ENCODE measurements at regions not wholly inside any gene's neighbourhood (a gene's known extent, or its start where the extent isn't known, plus 50 kb on each side); places are given as distances from the start of the nearest gene placed in this dataset.

GRCh38 chr2:173828189-173829142 lies 136.7 kb downstream of the SP3 start:
- no peaks in the 10 kb centered on the region for H3K27me3 ChIP-seq (ENCODE audit: control insufficient read depth in 3 of 3, insufficient read depth in 3 of 3, low read length in 3 of 3)
- no peak overlapping the region for H3K27ac ChIP-seq (ENCODE audit: low read depth in 1 of 3, low read length in 2 of 3)
- WGBS, 3 donors: 69 to 85% (median 72%) methylated on average over 9 of the region's 9 CpGs
- no peaks in the 10 kb centered on the region for H3K36me3 ChIP-seq (ENCODE audit: control insufficient read depth in 3 of 3, insufficient read depth in 2 of 3, low read depth in 1 of 3, low read length in 3 of 3)
- FAIRE-seq: no peak
- DNase-seq: no peak
- H3K4me3 ChIP-seq (ENCODE audit: low read depth in 1 of 3, low read length in 3 of 3): no peak overlapping the region
- no peaks in the 10 kb centered on the region for H3K9me3 ChIP-seq (ENCODE audit: control insufficient read depth in 2 of 2, insufficient read depth in 1 of 2, low read depth in 1 of 2, low read length in 1 of 2)
- H3K4me1 ChIP-seq (ENCODE audit: control insufficient read depth in 3 of 3, insufficient read depth in 2 of 3, low read depth in 1 of 3, low read length in 2 of 3): no peaks in the 10 kb centered on the region

GRCh38 chr2:173829727-173830126 lies 135.4 kb downstream of the SP3 start:
- Histone ChIP-seq H3K27me3 (ENCODE audit: control insufficient read depth in 3 of 3, insufficient read depth in 3 of 3, low read length in 3 of 3) (no peaks in the 10 kb centered on the region), H3K27ac (ENCODE audit: low read depth in 1 of 3, low read length in 2 of 3) (no peak overlapping the region), H3K9me3 (ENCODE audit: control insufficient read depth in 2 of 2, insufficient read depth in 1 of 2, low read depth in 1 of 2, low read length in 1 of 2) (no peaks in the 10 kb centered on the region), H3K36me3 (ENCODE audit: control insufficient read depth in 3 of 3, insufficient read depth in 2 of 3, low read depth in 1 of 3, low read length in 3 of 3) (no peaks in the 10 kb centered on the region), H3K4me1 (ENCODE audit: control insufficient read depth in 3 of 3, insufficient read depth in 2 of 3, low read depth in 1 of 3, low read length in 2 of 3) (no peaks in the 10 kb centered on the region), H3K4me3 (ENCODE audit: low read depth in 1 of 3, low read length in 3 of 3) (no peak overlapping the region)
- DNase-seq (peak in 1 of 2 donors; percentile 1), FAIRE-seq (no peak)
- 54 to 72% (median 58%) methylated on average over 4 of the region's 4 CpGs for WGBS, 3 donors

GRCh38 chr2:173830170-173830569 lies 135.0 kb downstream of the SP3 start:
- Histone ChIP-seq H3K27me3 (ENCODE audit: control insufficient read depth in 3 of 3, insufficient read depth in 3 of 3, low read length in 3 of 3) (no peaks in the 10 kb centered on the region), H3K27ac (ENCODE audit: low read depth in 1 of 3, low read length in 2 of 3) (no peak overlapping the region), H3K9me3 (ENCODE audit: control insufficient read depth in 2 of 2, insufficient read depth in 1 of 2, low read depth in 1 of 2, low read length in 1 of 2) (peaks cover 0 to 2% of the 10 kb centered on the region in 2 donors), H3K4me1 (ENCODE audit: control insufficient read depth in 3 of 3, insufficient read depth in 2 of 3, low read depth in 1 of 3, low read length in 2 of 3) (no peaks in the 10 kb centered on the region), H3K36me3 (ENCODE audit: control insufficient read depth in 3 of 3, insufficient read depth in 2 of 3, low read depth in 1 of 3, low read length in 3 of 3) (no peaks in the 10 kb centered on the region), H3K4me3 (ENCODE audit: low read depth in 1 of 3, low read length in 3 of 3) (no peak overlapping the region)
- no peak for DNase-seq
- no peak for FAIRE-seq
- WGBS, 3 donors: 75 to 85% (median 81%) methylated on average over 4 of the region's 4 CpGs

GRCh38 chr2:173831312-173832229 lies 133.6 kb downstream of the SP3 start:
- Histone ChIP-seq H3K27me3 (ENCODE audit: control insufficient read depth in 3 of 3, insufficient read depth in 3 of 3, low read length in 3 of 3) (no peaks in the 10 kb centered on the region), H3K27ac (ENCODE audit: low read depth in 1 of 3, low read length in 2 of 3) (no peak overlapping the region), H3K36me3 (ENCODE audit: control insufficient read depth in 3 of 3, insufficient read depth in 2 of 3, low read depth in 1 of 3, low read length in 3 of 3) (no peaks in the 10 kb centered on the region), H3K4me3 (ENCODE audit: low read depth in 1 of 3, low read length in 3 of 3) (no peak overlapping the region), H3K4me1 (ENCODE audit: control insufficient read depth in 3 of 3, insufficient read depth in 2 of 3, low read depth in 1 of 3, low read length in 2 of 3) (no peaks in the 10 kb centered on the region), H3K9me3 (ENCODE audit: control insufficient read depth in 2 of 2, insufficient read depth in 1 of 2, low read depth in 1 of 2, low read length in 1 of 2) (peaks cover 0 to 2% of the 10 kb centered on the region in 2 donors)
- FAIRE-seq (no peak), DNase-seq (peak in 1 of 2 donors; percentile 3)
- 71 to 90% (median 75%) methylated on average over 11 of the region's 11 CpGs for WGBS, 3 donors

- no peak for FAIRE-seq
- 86 to 93% (median 86%) methylated on average over 2 of the region's 2 CpGs for WGBS, 3 donors
- Histone ChIP-seq H3K4me1 (ENCODE audit: control insufficient read depth in 3 of 3, insufficient read depth in 2 of 3, low read depth in 1 of 3, low read length in 2 of 3) (no peaks in the 10 kb centered on the region), H3K27me3 (ENCODE audit: control insufficient read depth in 3 of 3, insufficient read depth in 3 of 3, low read length in 3 of 3) (no peaks in the 10 kb centered on the region), H3K4me3 (ENCODE audit: low read depth in 1 of 3, low read length in 3 of 3) (no peak overlapping the region), H3K9me3 (ENCODE audit: control insufficient read depth in 2 of 2, insufficient read depth in 1 of 2, low read depth in 1 of 2, low read length in 1 of 2) (peaks cover 0 to 2% of the 10 kb centered on the region in 2 donors), H3K27ac (ENCODE audit: low read depth in 1 of 3, low read length in 2 of 3) (no peak overlapping the region), H3K36me3 (ENCODE audit: control insufficient read depth in 3 of 3, insufficient read depth in 2 of 3, low read depth in 1 of 3, low read length in 3 of 3) (no peaks in the 10 kb centered on the region)
- no peak for DNase-seq
These were observed 131.0 kb downstream of the SP3 start for GRCh38 chr2:173834141-173834540.

- FAIRE-seq (no peak), DNase-seq (no peak)
- H3K4me1 ChIP-seq (ENCODE audit: control insufficient read depth in 3 of 3, insufficient read depth in 2 of 3, low read depth in 1 of 3, low read length in 2 of 3): no peaks in the 10 kb centered on the region
- H3K9me3 ChIP-seq (ENCODE audit: control insufficient read depth in 2 of 2, insufficient read depth in 1 of 2, low read depth in 1 of 2, low read length in 1 of 2): peaks cover 0 to 2% of the 10 kb centered on the region in 2 donors
- no peak overlapping the region for H3K4me3 ChIP-seq (ENCODE audit: low read depth in 1 of 3, low read length in 3 of 3)
- H3K27ac ChIP-seq (ENCODE audit: low read depth in 1 of 3, low read length in 2 of 3): no peak overlapping the region
- no peaks in the 10 kb centered on the region for H3K27me3 ChIP-seq (ENCODE audit: control insufficient read depth in 3 of 3, insufficient read depth in 3 of 3, low read length in 3 of 3)
- WGBS, 3 donors: 86 to 94% (median 93%) methylated on average over 2 of the region's 2 CpGs
- no peaks in the 10 kb centered on the region for H3K36me3 ChIP-seq (ENCODE audit: control insufficient read depth in 3 of 3, insufficient read depth in 2 of 3, low read depth in 1 of 3, low read length in 3 of 3)
These were observed 129.4 kb downstream of the SP3 start for GRCh38 chr2:173835726-173836125.

- no peak for FAIRE-seq
- no peak overlapping the region for H3K4me3 ChIP-seq (ENCODE audit: low read depth in 1 of 3, low read length in 3 of 3)
- no peaks in the 10 kb centered on the region for H3K4me1 ChIP-seq (ENCODE audit: control insufficient read depth in 3 of 3, insufficient read depth in 2 of 3, low read depth in 1 of 3, low read length in 2 of 3)
- no peaks in the 10 kb centered on the region for H3K36me3 ChIP-seq (ENCODE audit: control insufficient read depth in 3 of 3, insufficient read depth in 2 of 3, low read depth in 1 of 3, low read length in 3 of 3)
- H3K9me3 ChIP-seq (ENCODE audit: control insufficient read depth in 2 of 2, insufficient read depth in 1 of 2, low read depth in 1 of 2, low read length in 1 of 2): no peaks in the 10 kb centered on the region
- no peaks in the 10 kb centered on the region for H3K27me3 ChIP-seq (ENCODE audit: control insufficient read depth in 3 of 3, insufficient read depth in 3 of 3, low read length in 3 of 3)
- DNase-seq: no peak
- H3K27ac ChIP-seq (ENCODE audit: low read depth in 1 of 3, low read length in 2 of 3): no peak overlapping the region
These were observed 124.1 kb downstream of the SP3 start for GRCh38 chr2:173841110-173841509.

GRCh38 chr2:173843526-173843925 lies 121.6 kb downstream of the SP3 start:
- no peak for FAIRE-seq
- Histone ChIP-seq H3K9me3 (ENCODE audit: control insufficient read depth in 2 of 2, insufficient read depth in 1 of 2, low read depth in 1 of 2, low read length in 1 of 2) (no peaks in the 10 kb centered on the region), H3K36me3 (ENCODE audit: control insufficient read depth in 3 of 3, insufficient read depth in 2 of 3, low read depth in 1 of 3, low read length in 3 of 3) (no peaks in the 10 kb centered on the region), H3K4me3 (ENCODE audit: low read depth in 1 of 3, low read length in 3 of 3) (no peak overlapping the region), H3K27me3 (ENCODE audit: control insufficient read depth in 3 of 3, insufficient read depth in 3 of 3, low read length in 3 of 3) (no peaks in the 10 kb centered on the region), H3K27ac (ENCODE audit: low read depth in 1 of 3, low read length in 2 of 3) (no peak overlapping the region), H3K4me1 (ENCODE audit: control insufficient read depth in 3 of 3, insufficient read depth in 2 of 3, low read depth in 1 of 3, low read length in 2 of 3) (no peaks in the 10 kb centered on the region)
- 62 to 72% (median 67%) methylated on average over 6 of the region's 6 CpGs for whole genome bisulfite sequencing, 3 donors
- no peak for DNase-seq

Measured in small intestine (tissue), 7 donors.